ENCODE measurements at regions not wholly inside any gene's neighbourhood (a gene's known extent, or its start where the extent isn't known, plus 50 kb on each side); places are given as distances from the start of the nearest gene placed in this dataset.

GRCh38 chr15:96756656-96757055 lies 426.2 kb downstream of the NR2F2 start:
- no peaks in the 10 kb centered on the region for H4K20me1 ChIP-seq (ENCODE audit: insufficient read depth, low read length)
- no peak overlapping the region for H3K27ac ChIP-seq (ENCODE audit: low read length)
- H3K4me1 ChIP-seq (ENCODE audit: low read length): no peaks in the 10 kb centered on the region
- TF ChIP-seq, protein P1, sequence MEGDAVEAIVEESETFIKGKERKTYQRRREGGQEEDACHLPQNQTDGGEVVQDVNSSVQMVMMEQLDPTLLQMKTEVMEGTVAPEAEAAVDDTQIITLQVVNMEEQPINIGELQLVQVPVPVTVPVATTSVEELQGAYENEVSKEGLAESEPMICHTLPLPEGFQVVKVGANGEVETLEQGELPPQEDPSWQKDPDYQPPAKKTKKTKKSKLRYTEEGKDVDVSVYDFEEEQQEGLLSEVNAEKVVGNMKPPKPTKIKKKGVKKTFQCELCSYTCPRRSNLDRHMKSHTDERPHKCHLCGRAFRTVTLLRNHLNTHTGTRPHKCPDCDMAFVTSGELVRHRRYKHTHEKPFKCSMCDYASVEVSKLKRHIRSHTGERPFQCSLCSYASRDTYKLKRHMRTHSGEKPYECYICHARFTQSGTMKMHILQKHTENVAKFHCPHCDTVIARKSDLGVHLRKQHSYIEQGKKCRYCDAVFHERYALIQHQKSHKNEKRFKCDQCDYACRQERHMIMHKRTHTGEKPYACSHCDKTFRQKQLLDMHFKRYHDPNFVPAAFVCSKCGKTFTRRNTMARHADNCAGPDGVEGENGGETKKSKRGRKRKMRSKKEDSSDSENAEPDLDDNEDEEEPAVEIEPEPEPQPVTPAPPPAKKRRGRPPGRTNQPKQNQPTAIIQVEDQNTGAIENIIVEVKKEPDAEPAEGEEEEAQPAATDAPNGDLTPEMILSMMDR (IDR thresholded peaks at IDR 0.05; ENCODE audit: low read depth, low read length): no peak
- TF ChIP-seq EZH2phosphoT487 (IDR thresholded peaks at IDR 0.05; ENCODE audit: low read depth): no peak
- no peak overlapping the region for H3K4me2 ChIP-seq (ENCODE audit: low read length)
- H3K36me3 ChIP-seq (replicated peaks; ENCODE audit: low read depth, low read length): no peaks in the 10 kb centered on the region
- no peaks in the 10 kb centered on the region for H3K9me3 ChIP-seq (ENCODE audit: insufficient read depth, low read length)
- no peak overlapping the region for H3K4me3 ChIP-seq (ENCODE audit: low read length)
- H3K9ac ChIP-seq (ENCODE audit: low read length): no peak overlapping the region
- H3K27me3 ChIP-seq (ENCODE audit: low read depth, low read length): no peaks in the 10 kb centered on the region
- H2AFZ ChIP-seq (ENCODE audit: low read depth, low read length): no peak overlapping the region
- H3K79me2 ChIP-seq (ENCODE audit: low read length): no peaks in the 10 kb centered on the region

- Histone ChIP-seq H3K79me2 (ENCODE audit: low read length) (no peaks in the 10 kb centered on the region), H4K20me1 (ENCODE audit: insufficient read depth, low read length) (no peaks in the 10 kb centered on the region), H3K36me3 (replicated peaks; ENCODE audit: low read depth, low read length) (no peaks in the 10 kb centered on the region), H3K9me3 (ENCODE audit: insufficient read depth, low read length) (no peaks in the 10 kb centered on the region), H3K27me3 (ENCODE audit: low read depth, low read length) (no peaks in the 10 kb centered on the region), H3K27ac (ENCODE audit: low read length) (no peak overlapping the region), H3K4me3 (ENCODE audit: low read length) (no peak overlapping the region), H3K4me1 (ENCODE audit: low read length) (no peaks in the 10 kb centered on the region), H3K9ac (ENCODE audit: low read length) (no peak overlapping the region), H3K4me2 (ENCODE audit: low read length) (no peak overlapping the region), H2AFZ (ENCODE audit: low read depth, low read length) (no peak overlapping the region)
- TF ChIP-seq, protein P1 (IDR thresholded peaks at IDR 0.05; ENCODE audit: low read depth, low read length): no peak
Measured at GRCh38 chr15:96762566-96762965, 432.1 kb downstream of the NR2F2 start.

DNA sequence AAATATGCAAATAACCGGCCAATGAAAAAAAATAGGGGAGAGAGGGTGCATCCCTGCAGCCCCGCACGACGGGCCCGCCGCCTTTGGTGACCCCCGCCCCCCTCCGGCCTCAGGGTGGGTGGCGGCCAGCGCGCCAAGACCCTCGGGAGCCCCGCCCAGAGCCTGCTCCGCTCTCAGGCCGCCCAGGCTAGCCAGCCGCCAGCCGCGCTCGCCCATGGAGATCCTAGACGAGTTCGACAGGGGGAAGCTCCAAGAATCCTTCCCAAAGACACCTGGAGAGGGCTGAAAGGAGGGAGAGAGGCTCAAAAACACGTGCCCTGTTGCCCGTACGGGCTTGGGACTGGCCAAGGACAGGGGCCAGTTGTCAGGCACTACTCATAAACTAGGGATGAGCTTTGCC lies 434.0 kb downstream of the NR2F2 start:
- Histone ChIP-seq H3K79me2 (ENCODE audit: low read length) (no peaks in the 10 kb centered on the region), H3K9ac (ENCODE audit: low read length) (no peak overlapping the region), H3K36me3 (replicated peaks; ENCODE audit: low read depth, low read length) (no peaks in the 10 kb centered on the region), H2AFZ (ENCODE audit: low read depth, low read length) (no peak overlapping the region), H4K20me1 (ENCODE audit: insufficient read depth, low read length) (no peaks in the 10 kb centered on the region), H3K9me3 (ENCODE audit: insufficient read depth, low read length) (no peaks in the 10 kb centered on the region), H3K27ac (ENCODE audit: low read length) (no peak overlapping the region), H3K4me3 (ENCODE audit: low read length) (no peak overlapping the region), H3K4me1 (ENCODE audit: low read length) (no peaks in the 10 kb centered on the region), H3K27me3 (ENCODE audit: low read depth, low read length) (no peaks in the 10 kb centered on the region), H3K4me2 (ENCODE audit: low read length) (no peak overlapping the region)
- TF ChIP-seq, protein P1 (IDR thresholded peaks at IDR 0.05; ENCODE audit: low read depth, low read length): no peak
- TF ChIP-seq EZH2phosphoT487 (IDR thresholded peaks at IDR 0.05; ENCODE audit: low read depth): no peak

DNA sequence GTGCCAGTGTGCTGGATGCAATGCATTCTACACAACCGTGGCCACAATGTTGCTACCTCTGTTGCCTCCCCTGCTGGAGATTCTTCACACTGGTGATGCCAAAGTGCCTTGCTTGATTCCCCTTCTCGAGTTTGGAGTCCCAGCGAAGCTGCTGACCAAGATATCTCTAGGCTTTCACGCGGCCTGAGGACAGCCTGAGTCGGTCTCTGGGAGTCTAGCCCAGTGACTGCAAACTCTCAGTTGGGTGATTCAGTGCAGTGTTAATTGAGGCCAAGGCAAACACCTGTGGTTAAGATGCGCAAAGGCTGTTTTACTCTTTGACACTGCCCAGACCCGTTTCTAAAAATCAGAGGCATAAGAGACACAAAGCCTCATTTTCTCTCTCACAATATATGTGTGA lies 434.4 kb downstream of the NR2F2 start:
- no peak for TF ChIP-seq EZH2phosphoT487 (IDR thresholded peaks at IDR 0.05; ENCODE audit: low read depth)
- TF ChIP-seq, protein P1 (IDR thresholded peaks at IDR 0.05; ENCODE audit: low read depth, low read length): no peak

More for the DNA sequence above, 434.4 kb downstream of the NR2F2 start:
- Histone ChIP-seq H3K27me3 (ENCODE audit: low read depth, low read length) (no peaks in the 10 kb centered on the region), H3K4me2 (ENCODE audit: low read length) (no peak overlapping the region), H3K4me1 (ENCODE audit: low read length) (no peaks in the 10 kb centered on the region), H3K36me3 (replicated peaks; ENCODE audit: low read depth, low read length) (no peaks in the 10 kb centered on the region), H3K27ac (ENCODE audit: low read length) (no peak overlapping the region), H4K20me1 (ENCODE audit: insufficient read depth, low read length) (no peaks in the 10 kb centered on the region), H2AFZ (ENCODE audit: low read depth, low read length) (no peak overlapping the region), H3K4me3 (ENCODE audit: low read length) (no peak overlapping the region), H3K79me2 (ENCODE audit: low read length) (no peaks in the 10 kb centered on the region), H3K9ac (ENCODE audit: low read length) (no peak overlapping the region), H3K9me3 (ENCODE audit: insufficient read depth, low read length) (no peaks in the 10 kb centered on the region)

All from OCI-LY3 (cell line).